ENCODE measurements at regions not wholly inside any gene's neighbourhood (a gene's known extent, or its start where the extent isn't known, plus 50 kb on each side); places are given as distances from the start of the nearest gene placed in this dataset.

DNA sequence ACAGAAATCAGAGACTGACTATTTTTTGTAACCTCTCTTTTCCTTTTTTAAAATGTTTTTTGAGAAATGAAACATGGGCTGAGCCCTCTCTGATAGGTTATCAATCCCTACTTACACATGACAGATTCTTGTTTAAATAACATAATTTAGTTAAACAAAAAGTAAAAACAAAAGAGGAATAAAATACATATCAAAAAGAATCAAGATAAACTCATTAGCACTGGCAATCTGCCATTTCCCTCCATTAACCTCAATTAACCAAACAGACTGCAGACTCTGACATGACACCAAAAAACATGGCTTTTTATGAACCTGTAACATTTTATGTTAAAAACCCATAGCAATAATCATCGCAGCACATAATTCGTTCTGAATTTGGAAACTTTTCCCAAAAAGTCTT is 284.4 kb upstream of the MTNR1B start:
- TF ChIP-seq, protein P1, sequence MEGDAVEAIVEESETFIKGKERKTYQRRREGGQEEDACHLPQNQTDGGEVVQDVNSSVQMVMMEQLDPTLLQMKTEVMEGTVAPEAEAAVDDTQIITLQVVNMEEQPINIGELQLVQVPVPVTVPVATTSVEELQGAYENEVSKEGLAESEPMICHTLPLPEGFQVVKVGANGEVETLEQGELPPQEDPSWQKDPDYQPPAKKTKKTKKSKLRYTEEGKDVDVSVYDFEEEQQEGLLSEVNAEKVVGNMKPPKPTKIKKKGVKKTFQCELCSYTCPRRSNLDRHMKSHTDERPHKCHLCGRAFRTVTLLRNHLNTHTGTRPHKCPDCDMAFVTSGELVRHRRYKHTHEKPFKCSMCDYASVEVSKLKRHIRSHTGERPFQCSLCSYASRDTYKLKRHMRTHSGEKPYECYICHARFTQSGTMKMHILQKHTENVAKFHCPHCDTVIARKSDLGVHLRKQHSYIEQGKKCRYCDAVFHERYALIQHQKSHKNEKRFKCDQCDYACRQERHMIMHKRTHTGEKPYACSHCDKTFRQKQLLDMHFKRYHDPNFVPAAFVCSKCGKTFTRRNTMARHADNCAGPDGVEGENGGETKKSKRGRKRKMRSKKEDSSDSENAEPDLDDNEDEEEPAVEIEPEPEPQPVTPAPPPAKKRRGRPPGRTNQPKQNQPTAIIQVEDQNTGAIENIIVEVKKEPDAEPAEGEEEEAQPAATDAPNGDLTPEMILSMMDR (IDR thresholded peaks at IDR 0.05): no peak
- no peak for TF ChIP-seq POLR2A (IDR thresholded peaks at IDR 0.05)

Data from esophagus squamous epithelium (tissue), 4 donors.